Activated T-helper 17 cell treated with anti-CD3 and anti-CD28 coated beads, Interleukin-2, amount 50 U/mL, for 72 hours (primary cell): ENCODE measurements at regions not wholly inside any gene's neighbourhood (a gene's known extent, or its start where the extent isn't known, plus 50 kb on each side); places are given as distances from the start of the nearest gene placed in this dataset.
A peak's percentile ranks its signal among the peaks of the same experiment; 100 is the strongest.

Experiments used
- ATAC-seq: fragments of 150-1000 bp; cut with Tn5 transposase; replicated peaks from 2 replicates; pipeline ENCODE4 v1.10.0; 2021; ENCODE audit warnings: mild to moderate bottlenecking, moderate library complexity
- H3K27ac Mint-ChIP-seq: one replicate; pipeline ENCODE4 v1.8.0; 2022; ENCODE audit warnings: mixed read lengths
- H3K27me3 Mint-ChIP-seq: one replicate; pipeline ENCODE4 v1.8.0; 2022; ENCODE audit warnings: mixed read lengths
- H3K36me3 Mint-ChIP-seq: one replicate; pipeline ENCODE4 v1.8.0; 2022; ENCODE audit warnings: low read depth, mild to moderate bottlenecking, mixed read lengths
- H3K4me1 Mint-ChIP-seq: one replicate; pipeline ENCODE4 v1.8.0; 2022; ENCODE audit warnings: mixed read lengths
- H3K4me3 Mint-ChIP-seq: one replicate; pipeline ENCODE4 v1.8.0; 2022; ENCODE audit warnings: mild to moderate bottlenecking, mixed read lengths
- H3K9me3 Mint-ChIP-seq: one replicate; pipeline ENCODE4 v1.8.0; 2022; ENCODE audit warnings: mixed read lengths

- Mint-ChIP-seq H3K4me3 (peak overlapping the region; percentile 26), H3K9me3 (no peaks in the 10 kb centered on the region), H3K36me3 (no peaks in the 10 kb centered on the region), H3K27me3 (no peaks in the 10 kb centered on the region), H3K27ac (peak overlapping the region; percentile 26), H3K4me1 (peaks cover 9% of the 10 kb centered on the region)
- peak; percentile 99 for ATAC-seq
Measured at GRCh38 chr12:75738486-75738885, 227.1 kb upstream of the KRR1 start.

DNA sequence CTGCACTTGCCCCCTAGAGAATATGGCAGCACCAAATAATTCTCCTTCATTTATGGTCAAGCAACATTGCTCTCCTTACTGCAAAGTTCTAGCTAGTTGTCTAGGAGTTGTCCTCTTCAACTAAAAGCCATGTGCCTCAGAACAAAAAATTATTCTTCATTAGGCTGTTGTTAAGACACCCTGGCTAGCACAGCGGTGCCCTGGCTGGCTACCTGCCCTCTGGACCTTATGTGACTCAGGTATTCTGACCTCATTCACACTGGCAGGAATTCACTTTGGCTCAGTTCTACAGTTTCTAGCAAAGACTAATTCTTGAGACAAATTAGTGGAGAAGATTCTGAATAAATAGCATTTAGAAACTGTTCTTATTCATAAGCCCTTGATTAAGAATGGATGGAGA lies 224.4 kb upstream of the KRR1 start:
- H3K9me3 Mint-ChIP-seq: no peaks in the 10 kb centered on the region
- no peak for ATAC-seq
- no peaks in the 10 kb centered on the region for H3K36me3 Mint-ChIP-seq
- H3K27ac Mint-ChIP-seq: no peak overlapping the region
- no peak overlapping the region for H3K4me3 Mint-ChIP-seq
- peaks cover 9% of the 10 kb centered on the region for H3K4me1 Mint-ChIP-seq
- H3K27me3 Mint-ChIP-seq: no peaks in the 10 kb centered on the region

- no peaks in the 10 kb centered on the region for H3K4me1 Mint-ChIP-seq
- H3K27ac Mint-ChIP-seq: no peak overlapping the region
- ATAC-seq: no peak
- no peaks in the 10 kb centered on the region for H3K9me3 Mint-ChIP-seq
- H3K4me3 Mint-ChIP-seq: no peak overlapping the region
- no peaks in the 10 kb centered on the region for H3K36me3 Mint-ChIP-seq
- H3K27me3 Mint-ChIP-seq: no peaks in the 10 kb centered on the region
Measured at GRCh38 chr12:75728826-75729225, 217.4 kb upstream of the KRR1 start.

DNA sequence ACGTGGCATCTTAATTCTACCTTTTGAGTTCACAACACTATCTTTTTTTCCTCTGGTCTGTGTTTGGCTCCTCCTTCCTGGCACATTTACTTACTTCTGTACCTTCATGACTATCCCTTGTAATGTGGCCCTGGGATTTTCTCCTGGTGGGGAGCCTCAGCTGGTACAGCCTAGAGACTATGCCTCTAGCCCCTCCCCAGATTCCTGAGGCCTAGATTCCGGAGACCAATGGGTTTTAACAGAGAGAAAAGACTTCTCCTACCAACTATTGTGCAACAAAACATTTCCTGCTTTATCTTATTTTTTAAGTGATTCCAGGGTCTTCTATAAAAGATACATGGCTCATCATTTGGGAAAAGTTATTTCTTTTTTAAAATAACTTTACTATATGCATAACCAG lies 216.2 kb upstream of the KRR1 start:
- peaks cover 9% of the 10 kb centered on the region for H3K4me1 Mint-ChIP-seq
- no peaks in the 10 kb centered on the region for H3K36me3 Mint-ChIP-seq
- no peaks in the 10 kb centered on the region for H3K9me3 Mint-ChIP-seq
- H3K27me3 Mint-ChIP-seq: no peaks in the 10 kb centered on the region
- H3K27ac Mint-ChIP-seq: no peak overlapping the region
- no peak overlapping the region for H3K4me3 Mint-ChIP-seq
- no peak for ATAC-seq

- Mint-ChIP-seq H3K27me3 (no peaks in the 10 kb centered on the region), H3K4me1 (peaks cover 13% of the 10 kb centered on the region), H3K36me3 (no peaks in the 10 kb centered on the region), H3K27ac (no peak overlapping the region), H3K4me3 (no peak overlapping the region), H3K9me3 (no peaks in the 10 kb centered on the region)
- ATAC-seq: peak; percentile 50
Measured at GRCh38 chr12:75725521-75726111, 214.2 kb upstream of the KRR1 start.

DNA sequence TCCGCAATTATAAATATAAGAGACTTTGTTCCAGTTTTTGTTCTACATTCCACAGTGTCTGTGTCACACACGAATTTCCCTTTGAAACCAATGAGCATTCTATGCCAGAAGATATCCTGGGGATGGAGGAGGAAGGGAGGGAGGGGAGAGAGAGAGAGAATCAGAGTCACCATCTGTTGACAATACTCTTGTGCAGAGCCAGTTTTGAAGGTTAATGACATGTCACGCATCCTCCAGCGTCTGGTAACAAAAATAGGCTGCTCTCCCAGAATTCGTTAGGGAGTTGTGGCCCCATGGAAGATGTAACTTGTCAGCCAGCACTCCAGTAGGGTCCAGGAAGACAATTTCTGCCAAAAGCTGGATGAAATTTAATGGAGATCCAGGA lies 213.5 kb upstream of the KRR1 start:
- H3K27me3 Mint-ChIP-seq: no peaks in the 10 kb centered on the region
- H3K27ac Mint-ChIP-seq: no peak overlapping the region
- H3K9me3 Mint-ChIP-seq: no peaks in the 10 kb centered on the region
- H3K36me3 Mint-ChIP-seq: no peaks in the 10 kb centered on the region
- ATAC-seq: no peak
- H3K4me3 Mint-ChIP-seq: no peak overlapping the region
- H3K4me1 Mint-ChIP-seq: peaks cover 13% of the 10 kb centered on the region

GRCh38 chr12:75724307-75724927 lies 213.0 kb upstream of the KRR1 start:
- Mint-ChIP-seq H3K9me3 (no peaks in the 10 kb centered on the region), H3K27ac (no peak overlapping the region), H3K4me3 (no peak overlapping the region), H3K27me3 (no peaks in the 10 kb centered on the region), H3K4me1 (peaks cover 13% of the 10 kb centered on the region), H3K36me3 (no peaks in the 10 kb centered on the region)
- no peak for ATAC-seq

- peak; percentile 98 for ATAC-seq
- no peaks in the 10 kb centered on the region for H3K9me3 Mint-ChIP-seq
- peaks cover 3% of the 10 kb centered on the region for H3K27me3 Mint-ChIP-seq
- H3K27ac Mint-ChIP-seq: peak overlapping the region; percentile 78
- H3K4me1 Mint-ChIP-seq: peaks cover 13% of the 10 kb centered on the region
- H3K4me3 Mint-ChIP-seq: peak overlapping the region; percentile 55
- no peaks in the 10 kb centered on the region for H3K36me3 Mint-ChIP-seq
Measured at GRCh38 chr12:75722714-75723200, 211.3 kb upstream of the KRR1 start.

DNA sequence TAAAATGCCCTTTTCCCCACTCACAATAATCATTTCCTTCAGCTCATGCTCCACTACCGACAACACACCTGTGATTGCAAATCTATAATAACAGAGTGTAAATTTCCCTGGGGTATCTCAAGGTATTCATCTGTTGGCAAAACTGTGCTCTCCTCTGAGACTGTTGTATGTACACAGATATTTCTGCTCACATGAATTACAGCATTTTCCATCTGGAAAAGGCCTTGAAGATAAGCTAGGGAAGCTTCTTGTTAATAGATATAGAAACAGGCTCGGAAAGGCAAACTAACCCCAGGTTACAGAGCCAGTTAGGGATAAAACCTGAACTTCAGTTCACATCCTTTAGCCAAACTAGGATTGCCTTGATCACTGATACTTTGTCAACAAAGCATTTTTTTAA lies 210.4 kb upstream of the KRR1 start:
- no peak overlapping the region for H3K4me3 Mint-ChIP-seq
- no peak overlapping the region for H3K27ac Mint-ChIP-seq
- no peak for ATAC-seq
- peaks cover 3% of the 10 kb centered on the region for H3K27me3 Mint-ChIP-seq
- peaks cover 13% of the 10 kb centered on the region for H3K4me1 Mint-ChIP-seq
- H3K36me3 Mint-ChIP-seq: no peaks in the 10 kb centered on the region
- H3K9me3 Mint-ChIP-seq: no peaks in the 10 kb centered on the region

DNA sequence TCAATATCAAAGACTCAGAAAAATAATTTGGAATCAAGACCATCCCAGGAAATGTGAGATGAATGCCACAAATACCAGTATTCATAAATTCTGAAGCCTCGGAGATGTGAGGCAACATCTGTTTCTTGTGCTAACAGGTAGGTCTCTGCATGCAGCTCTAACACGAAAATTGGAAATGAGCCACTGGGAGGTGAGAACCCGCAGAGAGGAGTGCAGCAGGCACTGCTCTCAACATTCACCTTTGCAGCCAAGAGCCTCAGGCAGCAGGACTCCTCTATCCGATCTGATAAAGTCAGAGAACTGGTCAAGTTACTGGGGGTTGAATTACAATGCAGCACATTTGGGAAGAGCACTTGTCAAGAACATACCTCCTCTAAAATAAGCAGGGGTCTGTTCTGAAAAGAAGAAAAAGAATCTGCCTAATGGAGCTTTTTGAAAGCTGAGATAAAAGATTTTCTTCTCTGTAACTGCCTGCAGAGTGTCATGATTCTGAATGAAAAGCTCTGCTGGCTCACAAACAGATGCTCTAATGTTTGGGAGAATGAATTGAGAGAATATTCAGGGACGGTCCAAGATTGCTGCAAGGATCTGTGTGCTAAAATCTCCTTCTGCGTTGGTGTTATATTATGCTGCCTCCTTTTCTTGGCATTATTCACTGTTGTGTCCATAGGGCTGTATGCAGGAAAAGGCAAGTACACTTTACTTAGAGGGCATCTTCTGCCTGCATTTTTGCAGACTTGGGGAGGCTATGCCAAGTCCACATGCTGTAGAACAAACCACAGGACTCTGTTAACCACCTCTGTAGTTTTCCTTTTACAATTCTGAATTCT lies 209.6 kb upstream of the KRR1 start:
- ATAC-seq: no peak
- Mint-ChIP-seq H3K27ac (no peak overlapping the region), H3K4me3 (no peak overlapping the region), H3K36me3 (no peaks in the 10 kb centered on the region), H3K27me3 (peaks cover 3% of the 10 kb centered on the region), H3K4me1 (peaks cover 13% of the 10 kb centered on the region), H3K9me3 (no peaks in the 10 kb centered on the region)

- no peaks in the 10 kb centered on the region for H3K9me3 Mint-ChIP-seq
- no peaks in the 10 kb centered on the region for H3K36me3 Mint-ChIP-seq
- no peak overlapping the region for H3K4me3 Mint-ChIP-seq
- peaks cover 15% of the 10 kb centered on the region for H3K4me1 Mint-ChIP-seq
- no peak for ATAC-seq
- peaks cover 3% of the 10 kb centered on the region for H3K27me3 Mint-ChIP-seq
- H3K27ac Mint-ChIP-seq: no peak overlapping the region
Measured at GRCh38 chr12:75717902-75718301, 206.5 kb upstream of the KRR1 start.

DNA sequence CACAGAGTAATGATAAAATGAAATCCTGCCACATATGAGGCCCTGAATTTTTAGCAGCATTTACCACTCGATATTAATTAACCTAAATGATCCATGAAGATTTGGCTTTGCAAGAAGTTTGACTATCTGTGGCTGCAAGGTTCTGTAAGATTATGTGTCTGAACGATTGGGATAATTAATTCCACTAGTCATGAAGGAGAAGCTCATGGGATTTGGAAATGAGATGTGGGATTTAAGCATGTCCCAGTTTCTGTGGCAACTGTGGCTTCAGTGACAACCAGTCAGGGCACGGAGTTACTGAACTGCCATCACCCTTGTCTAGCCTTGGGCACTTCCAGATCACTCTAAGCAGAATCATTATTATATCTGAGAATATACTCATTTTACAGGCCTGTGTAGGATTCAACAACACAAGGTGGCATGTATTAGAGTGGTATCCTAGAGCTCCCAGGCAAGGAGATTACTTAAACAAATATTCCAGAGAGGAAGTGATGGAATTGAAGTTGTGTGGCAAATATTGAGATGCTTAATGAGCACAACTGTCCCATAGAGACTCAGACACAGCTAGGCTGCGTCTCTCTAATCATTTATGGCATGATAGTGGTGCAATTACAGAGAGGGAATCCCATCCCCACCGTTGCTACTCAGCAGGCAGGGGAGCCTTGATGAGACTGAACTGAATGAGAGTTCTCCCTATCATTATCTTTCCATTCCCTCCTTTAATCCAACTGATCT lies 205.0 kb upstream of the KRR1 start:
- Mint-ChIP-seq H3K4me1 (peaks cover 10% of the 10 kb centered on the region), H3K9me3 (no peaks in the 10 kb centered on the region), H3K27ac (no peak overlapping the region), H3K36me3 (no peaks in the 10 kb centered on the region), H3K4me3 (no peak overlapping the region), H3K27me3 (peaks cover 3% of the 10 kb centered on the region)
- no peak for ATAC-seq

GRCh38 chr12:75715682-75716081 lies 204.3 kb upstream of the KRR1 start:
- peaks cover 3% of the 10 kb centered on the region for H3K27me3 Mint-ChIP-seq
- H3K27ac Mint-ChIP-seq: no peak overlapping the region
- H3K36me3 Mint-ChIP-seq: no peaks in the 10 kb centered on the region
- ATAC-seq: no peak
- no peaks in the 10 kb centered on the region for H3K9me3 Mint-ChIP-seq
- peaks cover 10% of the 10 kb centered on the region for H3K4me1 Mint-ChIP-seq
- H3K4me3 Mint-ChIP-seq: no peak overlapping the region

DNA sequence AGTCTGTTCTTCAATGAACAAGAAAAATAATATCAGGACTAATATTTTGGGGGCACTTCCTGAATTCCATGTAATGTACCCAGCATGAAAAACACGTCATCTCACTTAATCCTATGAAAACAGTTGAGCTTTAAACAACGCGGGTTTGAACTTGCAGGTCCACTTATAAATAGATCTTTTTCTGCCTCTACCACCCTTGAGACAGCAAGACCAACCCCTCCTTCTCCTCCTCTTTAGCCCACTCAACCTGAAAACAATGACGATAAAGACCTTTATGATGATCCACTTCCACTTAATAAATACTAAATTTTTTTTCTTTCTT lies 203.9 kb upstream of the KRR1 start:
- no peak overlapping the region for H3K27ac Mint-ChIP-seq
- H3K9me3 Mint-ChIP-seq: no peaks in the 10 kb centered on the region
- no peaks in the 10 kb centered on the region for H3K36me3 Mint-ChIP-seq

More for the DNA sequence above, 203.9 kb upstream of the KRR1 start:
- H3K4me1 Mint-ChIP-seq: peaks cover 10% of the 10 kb centered on the region
- H3K27me3 Mint-ChIP-seq: peaks cover 3% of the 10 kb centered on the region
- ATAC-seq: no peak
- H3K4me3 Mint-ChIP-seq: no peak overlapping the region
